GM19463 (cell line): ENCODE measurements at regions not wholly inside any gene's neighbourhood (a gene's known extent, or its start where the extent isn't known, plus 50 kb on each side); places are given as distances from the start of the nearest gene placed in this dataset.
"Not testable (repeated sequence)": the region's sequence is repeated elsewhere in the genome, so short reads cannot be mapped to it uniquely, and the experiment has no call there.

Source experiments
- ATAC-seq: cut with Tn5 transposase; IDR thresholded peaks from one replicate; pipeline ENCODE4 v1.9.1; 2021; ENCODE audit warnings: mild to moderate bottlenecking, moderate library complexity; ENCODE audit not compliant: unreplicated experiment

DNA sequence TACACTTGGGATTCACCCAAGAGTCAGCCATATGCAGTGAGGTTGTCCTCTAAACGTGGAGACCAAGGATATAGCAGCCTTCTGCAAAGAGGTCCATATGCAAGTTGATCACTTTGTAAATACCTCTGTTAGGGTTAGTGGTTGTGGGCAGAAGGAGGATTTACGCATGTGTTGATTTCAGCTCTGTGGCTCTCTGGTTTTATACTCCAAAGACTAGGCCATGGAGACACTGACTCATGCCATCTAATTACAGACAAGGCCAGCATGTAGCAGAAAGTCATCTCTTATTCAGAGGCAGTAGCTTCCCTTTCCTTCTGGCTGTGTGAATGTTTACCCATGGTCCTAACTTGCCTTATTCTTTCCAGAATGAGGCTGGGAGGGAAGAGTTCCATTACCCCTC, 140.9 kb upstream of the GOLGA6L4 start:
- ATAC-seq: not testable (repeated sequence)

DNA sequence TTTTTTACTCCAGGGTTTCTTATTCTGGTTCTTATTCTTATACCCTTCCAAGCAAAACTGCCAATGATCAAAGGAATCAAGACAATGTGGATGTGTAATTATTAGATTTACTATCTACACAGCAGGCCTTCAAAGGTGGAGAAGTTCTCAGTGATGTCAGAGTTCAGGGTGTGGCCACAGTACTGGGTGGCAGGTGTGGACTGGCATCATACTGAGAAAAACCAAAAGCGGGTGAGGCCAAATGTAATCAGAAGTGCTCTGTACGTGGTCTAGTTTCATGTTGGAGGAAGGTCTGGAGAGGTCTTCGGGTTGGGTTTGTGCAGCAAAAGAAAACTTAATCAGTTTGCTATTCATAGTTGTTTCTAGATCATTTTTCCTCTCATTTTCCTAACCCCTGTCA, 138.5 kb upstream of the GOLGA6L4 start:
- not testable (repeated sequence) for ATAC-seq

DNA sequence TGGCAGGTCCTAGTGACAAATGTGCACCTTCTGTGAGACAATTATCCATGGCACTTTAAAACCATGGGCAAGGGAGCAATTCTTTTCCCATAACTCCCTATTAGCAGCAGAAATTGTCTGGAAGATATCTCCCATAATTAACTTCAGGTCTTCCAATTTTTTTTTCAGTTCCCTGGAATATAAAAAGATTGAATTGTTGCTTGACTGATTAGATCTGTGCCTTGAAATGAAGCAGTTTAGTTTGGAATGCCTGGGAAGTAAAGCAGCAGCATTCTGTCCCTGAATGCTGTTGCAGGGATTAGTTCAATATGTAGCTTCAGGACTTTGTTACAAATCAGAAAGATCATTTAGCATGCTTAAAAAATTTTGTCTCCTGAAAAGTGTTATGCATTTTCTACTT, 137.0 kb upstream of the GOLGA6L4 start:
- ATAC-seq: no peak

DNA sequence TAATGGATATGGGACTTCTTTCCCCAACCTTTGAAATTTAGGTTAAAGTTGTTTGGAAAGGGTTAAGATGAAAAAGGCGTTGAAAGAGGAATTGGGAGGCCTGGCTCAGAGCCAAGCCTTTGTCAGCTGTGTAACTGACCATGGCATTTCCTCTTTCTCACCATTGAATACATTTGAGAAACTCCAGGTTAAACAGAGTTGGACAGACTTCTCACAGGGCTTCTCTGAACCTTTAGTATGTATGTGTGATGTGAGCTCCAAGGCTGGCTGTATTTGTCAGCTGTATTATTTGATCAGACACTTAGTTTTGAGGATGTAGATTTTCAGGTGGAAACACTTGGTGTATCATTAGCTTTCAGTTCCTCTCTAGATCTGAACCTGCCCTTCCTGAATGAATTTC, 136.4 kb upstream of the GOLGA6L4 start:
- ATAC-seq: no peak

DNA sequence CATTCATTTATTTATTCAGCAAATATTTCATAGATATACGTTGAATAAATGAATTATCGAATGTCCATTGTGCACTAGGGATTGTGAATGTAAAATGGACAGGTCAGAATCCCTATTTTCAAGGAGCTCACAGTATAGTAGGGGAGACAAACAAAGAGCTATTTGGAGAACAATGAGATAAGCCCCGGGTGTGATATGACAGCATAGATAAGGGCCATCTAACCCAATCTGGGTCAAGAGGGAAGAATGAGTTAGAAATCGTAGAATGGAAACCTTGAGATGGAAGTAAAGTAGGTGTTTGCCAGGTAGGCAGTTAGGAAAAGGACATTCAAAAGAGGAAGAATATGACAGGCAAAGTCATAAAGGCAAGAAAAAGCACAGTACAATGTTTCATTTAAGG, 132.2 kb upstream of the GOLGA6L4 start:
- no peak for ATAC-seq

DNA sequence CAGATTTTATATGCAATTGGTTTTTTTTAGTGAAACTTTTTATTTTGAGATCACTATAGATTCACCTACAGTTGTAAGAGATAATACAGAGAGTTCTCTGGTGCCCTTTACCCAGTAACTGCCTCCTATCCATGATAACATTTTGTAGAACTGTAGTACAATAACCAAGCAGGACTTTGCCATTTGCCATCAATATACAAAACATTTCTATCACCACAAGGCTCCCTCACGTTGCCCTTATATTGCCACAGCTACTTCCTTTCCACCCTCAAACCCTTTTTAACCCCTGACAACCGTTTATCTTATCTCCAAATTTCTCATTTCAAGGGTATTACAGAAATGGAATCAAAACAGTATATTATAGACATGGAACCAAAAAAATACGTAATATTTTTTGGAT, 130.7 kb upstream of the GOLGA6L4 start:
- ATAC-seq: no peak

DNA sequence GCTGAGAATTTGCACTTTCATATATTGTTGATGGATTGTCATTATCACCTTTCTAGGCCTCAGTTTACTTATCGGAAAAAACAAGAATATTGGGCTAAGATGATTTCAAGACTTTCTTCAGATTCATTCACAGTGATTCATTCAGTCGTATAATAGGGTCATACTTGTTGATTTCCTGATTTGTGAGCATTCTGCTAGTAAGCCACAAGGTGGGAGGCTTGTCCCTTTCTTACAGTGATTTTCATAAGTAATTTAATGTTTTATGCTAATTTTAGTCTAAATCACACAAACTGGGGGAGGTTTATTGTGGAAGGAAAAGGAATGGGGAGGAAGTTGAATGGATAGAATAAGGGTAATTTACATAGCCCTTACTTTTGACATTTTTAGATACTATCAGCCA, 126.8 kb upstream of the GOLGA6L4 start:
- ATAC-seq: no peak

DNA sequence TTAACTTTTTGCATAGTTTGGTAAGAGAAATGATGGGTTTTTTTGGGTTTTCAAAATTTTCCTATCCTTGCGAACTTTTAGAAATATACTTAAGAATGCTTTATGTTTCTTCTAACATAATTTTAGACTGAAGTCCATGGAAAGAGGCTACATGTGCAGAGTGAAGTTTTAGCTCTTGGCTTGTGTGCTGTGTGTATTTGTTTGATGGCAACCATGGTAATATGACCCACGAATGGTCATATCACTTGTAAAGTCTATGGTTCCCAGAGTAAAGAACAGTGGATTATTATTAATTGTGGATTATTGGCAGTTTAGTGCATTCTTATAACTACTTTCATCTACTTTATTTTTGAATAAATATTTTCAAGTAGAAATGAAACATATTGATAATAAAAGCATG, 124.0 kb upstream of the GOLGA6L4 start:
- ATAC-seq: no peak

DNA sequence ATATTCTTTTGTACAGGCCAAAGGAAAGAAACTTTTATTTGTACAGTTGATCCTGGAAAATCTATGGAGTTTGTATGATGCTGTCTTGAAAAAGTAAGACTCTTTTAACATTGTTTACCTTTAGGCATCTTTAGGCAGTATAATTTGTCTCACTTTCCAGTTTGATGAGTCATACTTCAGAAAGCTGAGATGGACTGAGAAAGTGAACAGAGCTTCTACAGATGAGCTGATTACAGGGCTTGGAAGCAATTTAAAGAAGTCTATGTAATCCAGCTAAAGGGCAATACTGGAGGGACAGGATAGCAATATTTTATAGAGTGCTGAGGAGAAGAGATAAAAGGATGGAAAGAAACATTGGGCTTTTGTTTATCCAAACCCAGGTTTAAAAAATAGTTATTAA, 123.5 kb upstream of the GOLGA6L4 start:
- no peak for ATAC-seq

DNA sequence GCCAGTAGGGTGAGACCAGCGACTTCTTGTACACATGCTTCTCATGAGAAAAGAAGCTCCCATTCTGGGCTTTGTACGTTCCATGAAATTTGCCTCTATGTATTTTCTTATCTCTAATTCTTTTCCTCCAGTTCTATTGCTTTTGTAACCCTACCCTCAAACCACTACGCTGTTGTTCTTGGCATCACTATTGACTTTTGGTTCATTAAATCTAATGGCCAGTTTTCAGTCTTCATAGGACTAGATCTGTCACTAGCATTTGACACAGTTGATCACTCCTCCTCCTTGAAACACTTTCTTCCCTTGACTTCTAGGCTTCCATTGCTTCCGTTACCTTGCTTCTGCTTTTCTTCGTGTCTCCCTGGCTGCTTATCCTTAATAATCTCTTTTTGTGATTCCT, 121.7 kb upstream of the GOLGA6L4 start:
- ATAC-seq: no peak

DNA sequence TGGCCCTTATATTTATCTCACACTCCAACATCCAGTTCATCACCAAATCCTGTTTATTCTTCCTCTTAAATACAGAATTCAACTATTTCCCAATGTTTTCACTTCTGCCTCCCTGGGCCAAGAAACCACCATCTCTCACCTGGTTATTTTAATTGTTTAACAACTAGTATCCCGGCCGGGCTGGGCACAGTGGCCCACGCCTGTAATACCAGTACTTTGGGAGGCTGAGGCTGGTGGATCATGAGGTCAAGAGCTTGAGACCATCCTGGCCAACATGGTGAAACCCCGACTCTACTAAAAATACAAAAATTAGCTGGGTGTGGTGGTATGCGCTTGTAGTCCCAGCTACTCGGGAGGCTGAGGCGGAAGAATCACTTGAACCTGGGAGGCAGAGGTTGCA, 120.9 kb upstream of the GOLGA6L4 start:
- not testable (repeated sequence) for ATAC-seq

DNA sequence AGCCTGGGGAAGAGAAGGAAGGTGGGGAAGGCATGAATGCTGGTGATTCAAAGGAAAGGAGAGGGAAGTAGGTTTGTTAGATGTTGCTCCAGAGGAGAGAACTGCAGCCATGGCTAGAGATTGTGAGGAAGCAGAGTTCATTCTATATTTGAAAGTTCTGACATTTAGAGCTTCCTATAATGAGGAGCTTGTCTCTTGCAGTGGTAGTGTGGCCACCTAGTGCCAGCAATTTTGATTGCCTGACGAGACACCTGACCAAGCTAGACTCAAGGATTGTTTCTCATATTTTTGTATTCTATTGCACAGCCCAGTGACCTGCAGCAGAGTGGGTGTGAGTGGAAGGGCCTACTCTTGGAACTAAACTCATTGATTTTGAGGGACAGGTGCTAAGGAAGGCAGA, 116.2 kb upstream of the GOLGA6L4 start:
- not testable (repeated sequence) for ATAC-seq

DNA sequence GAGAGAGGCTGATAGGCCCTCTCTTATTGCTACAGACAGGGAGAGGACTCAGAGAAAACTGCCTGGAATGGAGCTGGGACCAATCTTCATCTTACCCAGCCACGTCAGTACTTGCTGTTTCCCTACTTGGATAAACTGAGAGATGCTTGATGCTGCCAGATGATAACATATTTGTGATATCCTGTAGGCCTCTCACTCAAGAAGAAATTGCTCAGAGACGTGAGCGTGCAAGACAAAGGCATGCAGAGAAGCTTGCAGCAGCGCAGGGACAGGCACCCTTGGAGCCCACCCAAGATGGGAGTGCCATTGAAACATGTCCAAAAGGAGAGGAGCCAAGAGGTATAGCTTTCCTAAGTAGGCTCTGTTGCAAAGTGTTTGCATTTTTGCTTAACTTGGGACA, 114.7 kb upstream of the GOLGA6L4 start:
- ATAC-seq: not testable (repeated sequence)

DNA sequence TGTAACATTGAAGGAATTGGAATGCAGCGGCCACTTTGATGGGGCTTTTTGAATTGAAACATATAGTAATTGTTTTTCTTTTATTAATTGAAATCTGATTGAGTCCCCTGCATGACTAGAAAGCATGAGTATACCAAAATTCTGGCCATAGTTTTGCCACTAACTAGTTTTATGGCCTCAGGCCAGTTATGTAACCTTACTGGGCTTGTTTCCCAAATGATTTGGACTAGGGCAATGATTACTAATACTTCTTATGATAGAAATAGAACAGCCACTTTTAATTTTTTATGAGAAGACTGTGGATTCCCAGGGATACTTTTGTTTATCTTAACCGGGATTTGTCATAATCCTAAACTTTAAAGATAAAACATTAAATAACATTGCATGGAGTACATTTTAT, 106.9 kb upstream of the GOLGA6L4 start:
- not testable (repeated sequence) for ATAC-seq

DNA sequence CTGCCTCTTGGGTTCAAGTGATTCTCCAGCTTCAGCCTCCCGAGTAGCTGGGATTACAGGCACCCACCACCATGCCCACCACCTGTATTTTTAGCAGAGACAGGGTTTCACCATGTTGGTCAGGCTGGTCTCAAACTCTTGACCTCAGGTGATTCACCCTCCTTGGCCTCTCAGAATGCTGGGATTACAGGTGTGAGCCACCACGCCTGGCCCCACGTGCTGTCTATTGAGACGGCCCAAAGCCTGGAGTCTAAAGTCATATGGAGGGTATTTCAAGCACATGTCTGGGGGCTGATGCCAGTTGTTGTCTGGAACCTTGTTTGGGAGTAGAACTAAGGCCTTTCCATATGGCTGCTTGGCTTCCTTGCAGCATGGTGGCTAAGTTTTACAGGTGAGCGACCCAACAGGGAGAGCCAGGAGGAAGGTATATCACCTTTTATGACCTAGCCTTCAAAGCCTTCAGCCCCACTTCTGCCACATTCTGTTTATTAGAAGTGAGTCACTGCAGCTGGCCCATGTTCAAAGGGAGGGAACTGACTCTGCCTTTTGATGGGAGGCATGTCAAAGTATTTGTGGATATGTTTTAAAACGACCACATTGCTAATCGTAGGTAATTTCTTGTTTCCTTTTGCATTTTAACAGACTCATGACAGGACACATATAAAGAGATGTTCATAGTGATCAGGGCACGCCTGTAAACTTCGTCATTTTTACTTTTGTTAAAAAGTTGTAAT, 105.3 kb upstream of the GOLGA6L4 start:
- ATAC-seq: not testable (repeated sequence)

DNA sequence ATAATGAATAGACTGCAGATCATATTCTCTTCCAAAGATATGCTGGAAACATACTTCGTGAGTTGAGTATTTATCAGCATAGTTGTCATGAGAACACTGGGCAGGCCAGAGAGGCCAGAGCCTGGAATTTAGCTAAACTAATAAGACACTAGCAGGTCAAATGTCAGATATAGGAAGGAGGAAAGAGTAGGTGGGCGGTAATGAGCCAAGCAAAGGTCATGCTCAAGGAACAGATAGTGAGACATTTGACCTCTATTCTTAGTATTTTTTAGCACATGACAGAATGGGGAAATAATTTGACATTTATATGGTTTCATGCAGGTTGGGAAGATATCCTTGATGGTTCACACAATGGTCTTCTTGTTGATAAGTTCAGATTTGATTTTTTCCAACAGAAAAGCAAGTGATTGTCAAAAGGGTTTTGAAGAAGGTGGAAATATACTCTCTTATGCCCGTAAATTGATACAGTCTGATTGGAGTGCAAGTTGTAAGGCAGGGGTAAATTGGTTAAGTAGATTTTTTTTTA, 99.6 kb upstream of the GOLGA6L4 start:
- not testable (repeated sequence) for ATAC-seq

DNA sequence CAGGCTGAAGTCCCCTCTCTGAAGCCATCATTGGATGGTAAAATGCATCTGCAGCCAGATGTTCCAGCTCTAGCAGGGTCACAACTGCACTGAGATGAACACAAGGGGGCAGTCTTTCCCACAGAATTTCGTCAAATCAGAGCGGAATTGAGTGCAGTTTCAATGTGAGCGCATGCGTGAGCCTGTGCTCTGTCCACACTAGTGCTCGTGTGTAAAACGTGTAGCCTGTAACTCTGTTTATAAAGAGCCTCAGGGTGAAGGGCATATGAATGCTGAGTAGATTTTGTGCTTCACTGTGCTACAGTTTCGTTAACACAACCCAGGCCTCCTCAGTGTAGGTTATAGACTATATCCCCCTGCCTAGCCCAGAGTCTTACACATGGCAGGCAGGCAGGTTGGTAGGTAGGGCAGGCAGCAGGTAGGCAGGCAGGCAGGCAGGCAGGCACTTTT, 92.7 kb upstream of the GOLGA6L4 start:
- ATAC-seq: peak; percentile 96

DNA sequence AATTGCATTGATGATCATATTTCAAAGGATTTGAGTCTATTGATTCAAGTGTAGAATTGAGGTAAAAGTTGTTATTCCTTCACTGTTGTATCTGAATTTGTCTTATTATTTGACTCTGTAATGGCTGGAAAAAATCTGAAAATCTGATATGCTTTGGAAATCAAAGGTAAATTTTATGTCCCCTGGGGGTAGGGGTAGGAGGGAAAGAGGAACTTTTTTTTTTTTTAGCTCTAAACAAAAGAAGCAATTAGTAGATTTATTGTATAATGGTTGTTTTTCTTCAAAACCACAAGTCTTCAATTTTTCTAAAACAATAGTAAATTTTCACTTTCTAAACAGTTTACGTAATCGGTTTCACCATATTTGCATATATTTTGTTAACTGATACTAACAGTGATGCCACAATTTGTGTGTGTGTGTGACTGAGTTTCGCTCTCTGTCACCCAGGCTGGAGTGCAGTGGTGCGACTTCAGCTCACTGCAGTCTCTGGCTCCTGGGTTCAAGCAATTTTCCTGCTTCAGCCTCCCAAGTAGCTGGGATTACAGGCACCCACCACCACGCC, 91.7 kb upstream of the GOLGA6L4 start:
- peak; percentile 54 for ATAC-seq

DNA sequence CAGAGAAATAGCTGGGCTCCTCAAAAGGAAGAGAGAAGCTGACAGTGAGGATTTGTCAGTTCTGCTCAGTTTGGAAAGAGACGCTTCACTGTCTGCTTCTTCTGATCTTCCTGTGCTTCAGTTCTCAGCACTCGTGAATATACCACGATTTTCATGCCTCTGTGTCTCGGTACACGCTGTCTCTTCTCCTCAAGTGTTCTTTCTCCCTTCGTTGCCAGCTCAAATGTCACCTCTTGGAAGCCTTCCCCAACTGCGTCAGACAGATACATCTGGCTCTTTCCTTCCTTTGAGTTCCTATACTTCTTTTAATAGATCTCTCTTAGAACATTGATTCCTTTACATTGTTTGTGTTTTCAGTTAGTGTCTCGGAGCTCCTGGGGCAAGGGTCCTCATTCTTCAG, 90.6 kb upstream of the GOLGA6L4 start:
- not testable (repeated sequence) for ATAC-seq

DNA sequence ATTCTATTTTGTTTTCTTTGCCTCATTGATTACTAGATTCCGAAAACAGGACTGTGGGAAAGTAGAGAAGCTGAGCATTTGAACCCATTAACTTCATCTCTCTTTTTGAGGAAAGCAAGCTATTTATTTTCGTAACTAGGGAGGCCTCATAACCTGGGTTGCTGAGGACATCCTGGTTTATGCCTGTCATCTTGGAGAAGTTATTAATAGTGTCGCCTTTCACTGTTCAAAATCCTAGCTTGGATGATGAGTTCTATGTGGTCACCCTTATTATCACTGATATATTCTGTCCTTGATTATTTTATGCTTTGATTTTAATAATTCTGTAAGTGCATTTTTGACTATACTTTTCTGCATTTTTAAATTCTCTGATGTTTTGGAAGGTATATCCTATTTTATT, 89.3 kb upstream of the GOLGA6L4 start:
- ATAC-seq: not testable (repeated sequence)

DNA sequence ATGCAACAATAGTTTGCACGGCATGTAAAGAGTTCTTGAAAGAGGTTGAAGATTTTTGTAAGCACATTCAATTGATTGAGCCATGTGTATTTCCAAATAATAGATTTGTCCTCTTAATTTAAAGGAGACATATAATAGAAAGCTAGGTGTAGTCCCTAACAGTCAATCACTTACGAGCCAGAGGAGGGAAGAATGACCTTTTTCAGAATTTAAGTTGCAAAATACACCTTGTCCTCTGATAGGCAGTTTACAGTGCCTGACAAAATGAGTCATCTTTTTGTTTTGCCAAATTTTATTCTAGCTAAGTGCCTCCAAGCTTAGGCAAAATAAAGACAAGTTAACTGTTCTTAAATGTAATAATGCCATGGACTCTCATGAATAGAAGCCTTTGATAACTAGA, 88.3 kb upstream of the GOLGA6L4 start:
- ATAC-seq: not testable (repeated sequence)

DNA sequence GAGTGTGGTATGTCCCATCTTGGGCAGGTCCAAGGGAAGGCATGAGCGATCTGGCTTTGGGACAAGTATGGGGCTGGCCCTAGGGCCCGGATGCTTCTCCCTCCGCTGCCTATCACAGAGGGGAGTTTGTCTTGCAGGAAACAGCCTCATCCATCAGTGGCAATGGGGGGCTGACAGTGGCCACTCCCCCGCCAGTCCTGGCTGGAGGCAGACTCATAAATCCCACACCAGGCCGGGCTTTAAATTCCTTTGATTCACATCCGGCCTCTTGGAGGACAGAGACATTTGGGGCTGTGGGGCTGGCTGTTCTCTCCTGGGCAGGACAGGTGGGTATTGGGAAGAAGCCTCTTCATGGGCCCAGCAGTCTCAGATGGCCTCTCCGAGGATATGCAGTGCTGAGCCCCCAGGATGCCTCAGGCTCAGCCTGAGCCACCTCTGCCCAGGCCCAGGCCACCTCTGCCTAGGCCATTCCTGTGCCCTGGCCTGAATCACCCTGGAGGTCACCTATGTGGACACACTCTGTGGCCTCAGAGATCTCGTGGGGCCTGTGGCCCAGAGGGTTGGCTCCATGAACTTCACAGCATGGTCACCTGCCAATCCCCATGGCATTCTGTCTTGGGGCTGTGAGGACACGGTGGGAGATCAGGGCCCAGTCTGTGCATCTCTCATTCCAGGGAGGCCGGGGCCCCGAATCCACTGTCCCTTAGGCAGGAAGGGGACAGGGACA, 84.2 kb upstream of the GOLGA6L4 start:
- ATAC-seq: no peak
